GM12878 (cell line): ENCODE measurements at regions not wholly inside any gene's neighbourhood (a gene's known extent, or its start where the extent isn't known, plus 50 kb on each side); places are given as distances from the start of the nearest gene placed in this dataset.

Experiments
- CTCF ChIP-seq, 3 experiments: IDR thresholded peaks in 2 of 3; conservative IDR thresholded peaks in 1 of 3; 2 replicates each; pipeline ENCODE4 v1.5.1; 2011; ENCODE audit warnings: low read depth in 3 of 3, low read length in 3 of 3, mild to moderate bottlenecking in 3 of 3, control low read depth in 2 of 3, moderate library complexity in 2 of 3, inconsistent platforms in 1 of 3, mixed read lengths in 1 of 3; ENCODE audit not compliant: control insufficient read depth in 2 of 3, insufficient read depth in 1 of 3; ENCODE audit errors: extremely low read depth in 1 of 3
- PAX8 ChIP-seq: fragments of 450-650 bp; IDR thresholded peaks from 2 replicates; pipeline ENCODE4 v1.6.1; 2017; ENCODE audit warnings: mild to moderate bottlenecking, moderate library complexity
- POLR2A ChIP-seq: IDR thresholded peaks from 2 replicates; pipeline ENCODE4 v1.6.1; 2011; ENCODE audit warnings: low read depth, mild to moderate bottlenecking, low read length

GRCh38 chr9:120065151-120065550, 514.8 kb downstream of the CDK5RAP2 start:
- TF ChIP-seq CTCF (IDR thresholded peaks at IDR 0.05 in 2 of 3, conservative IDR thresholded peaks at IDR 0.05 in 1 of 3; ENCODE audit: control insufficient read depth in 2 of 3, extremely low read depth in 1 of 3, insufficient read depth in 1 of 3, low read depth in 3 of 3, low read length in 3 of 3) (no peak), POLR2A (no peak), PAX8 (no peak)
